Fibroblast of lung (primary cell): ENCODE measurements at regions not wholly inside any gene's neighbourhood (a gene's known extent, or its start where the extent isn't known, plus 50 kb on each side); places are given as distances from the start of the nearest gene placed in this dataset.

ENCODE experiments used
- DNase-seq, 2 donors: peaks; one replicate each; pipeline versions ENCODE4 v3.0.0 to v3.0.0-alpha.2; 2010; ENCODE audit warnings: low read depth in 2 of 2
- H2AFZ ChIP-seq: 2 replicates; pipeline ENCODE4 v1.5.1; 2012; ENCODE audit warnings: low read length, control low read depth, inconsistent platforms
- H3K27ac ChIP-seq: 2 replicates; pipeline ENCODE4 v1.5.1; 2011; ENCODE audit warnings: low read length, control low read depth; ENCODE audit not compliant: insufficient read depth
- H3K27me3 ChIP-seq: 2 replicates; pipeline ENCODE4 v1.5.1; 2011; ENCODE audit warnings: mild to moderate bottlenecking, low read length; ENCODE audit not compliant: control insufficient read depth, insufficient read depth
- H3K36me3 ChIP-seq: 2 replicates; pipeline ENCODE4 v1.5.1; 2011; ENCODE audit warnings: low read length; ENCODE audit not compliant: control insufficient read depth, insufficient read depth
- H3K4me1 ChIP-seq: 2 replicates; pipeline ENCODE4 v1.5.1; 2011; ENCODE audit warnings: low read length; ENCODE audit not compliant: control insufficient read depth, insufficient read depth; ENCODE audit errors: extremely low read depth
- H3K4me2 ChIP-seq: 2 replicates; pipeline ENCODE4 v1.5.1; 2011; ENCODE audit warnings: low read length, control low read depth; ENCODE audit not compliant: insufficient read depth; ENCODE audit errors: extremely low read depth
- H3K4me3 ChIP-seq, 4 experiments: fragments of 200-600 bp in 1 of 4; sonication (generic) in 1 of 4; replicated peaks in 1 of 4; 2 replicates each; pipeline ENCODE4 v1.5.1; 2011 to 2016; ENCODE audit warnings: low read length in 4 of 4, low read depth in 3 of 4, mild to moderate bottlenecking in 3 of 4, control low read depth in 2 of 4, inconsistent platforms in 1 of 4, mixed read lengths in 1 of 4; ENCODE audit not compliant: insufficient read depth in 1 of 4; ENCODE audit errors: control extremely low read depth in 1 of 4
- H3K79me2 ChIP-seq: 2 replicates; pipeline ENCODE4 v1.5.1; 2012; ENCODE audit warnings: mild to moderate bottlenecking, low read length, inconsistent platforms; ENCODE audit not compliant: control insufficient read depth, insufficient read depth
- H3K9ac ChIP-seq: 2 replicates; pipeline ENCODE4 v1.5.1; 2011; ENCODE audit warnings: mild to moderate bottlenecking, low read length, control low read depth; ENCODE audit not compliant: insufficient read depth
- H3K9me3 ChIP-seq: 2 replicates; pipeline ENCODE4 v1.5.1; 2012; ENCODE audit warnings: low read depth, low read length; ENCODE audit not compliant: control insufficient read depth, insufficient read depth
- H4K20me1 ChIP-seq: 2 replicates; pipeline ENCODE4 v1.5.1; 2011; ENCODE audit warnings: low read length; ENCODE audit not compliant: control insufficient read depth, insufficient read depth; ENCODE audit errors: extremely low read depth
- CTCF ChIP-seq, 2 donors: IDR thresholded peaks in 1 of 2; conservative IDR thresholded peaks in 1 of 2; 1 replicate in 1 of 2; 2 replicates in 1 of 2; pipeline ENCODE4 v1.5.1; 2011 to 2012; ENCODE audit warnings: low read length in 2 of 2, control low read depth in 1 of 2, inconsistent platforms in 1 of 2, low read depth in 1 of 2, mild to moderate bottlenecking in 1 of 2
- EZH2 ChIP-seq: IDR thresholded peaks from 2 replicates; pipeline ENCODE4 v1.5.1; 2012; ENCODE audit warnings: low read length, control low read depth, mild to moderate bottlenecking; ENCODE audit errors: missing control alignments

GRCh38 chr12:14275886-14276285 is 89.6 kb upstream of the ATF7IP start:
- Histone ChIP-seq H3K4me1 (no peaks in the 10 kb centered on the region), H3K79me2 (no peaks in the 10 kb centered on the region), H3K4me2 (no peak overlapping the region), H3K36me3 (no peaks in the 10 kb centered on the region), H3K27ac (no peak overlapping the region), H3K27me3 (no peaks in the 10 kb centered on the region), H2AFZ (no peak overlapping the region), H3K4me3 (no peak overlapping the region), H4K20me1 (no peaks in the 10 kb centered on the region), H3K9ac (no peak overlapping the region), H3K9me3 (no peaks in the 10 kb centered on the region)
- DNase-seq: no peak
- TF ChIP-seq EZH2 (no peak), CTCF (conservative IDR thresholded peaks at IDR 0.05 in 1 of 2, IDR thresholded peaks at IDR 0.05 in 1 of 2; ENCODE audit: low read depth in 1 of 2, low read length in 2 of 2) (no peak)

GRCh38 chr12:14278294-14278953 is 87.1 kb upstream of the ATF7IP start:
- H3K79me2 ChIP-seq: no peaks in the 10 kb centered on the region
- H2AFZ ChIP-seq: no peak overlapping the region
- no peak overlapping the region for H3K4me2 ChIP-seq
- H3K4me3 ChIP-seq: no peak overlapping the region
- no peaks in the 10 kb centered on the region for H3K9me3 ChIP-seq
- no peaks in the 10 kb centered on the region for H3K36me3 ChIP-seq
- H3K9ac ChIP-seq: no peak overlapping the region
- DNase-seq: no peak
- TF ChIP-seq CTCF (conservative IDR thresholded peaks at IDR 0.05 in 1 of 2, IDR thresholded peaks at IDR 0.05 in 1 of 2; ENCODE audit: low read depth in 1 of 2, low read length in 2 of 2) (no peak), EZH2 (no peak)
- H3K27me3 ChIP-seq: no peaks in the 10 kb centered on the region
- H3K27ac ChIP-seq: no peak overlapping the region
- no peaks in the 10 kb centered on the region for H3K4me1 ChIP-seq
- H4K20me1 ChIP-seq: no peaks in the 10 kb centered on the region

- Histone ChIP-seq H2AFZ (no peak overlapping the region), H3K4me2 (no peak overlapping the region), H3K27me3 (no peaks in the 10 kb centered on the region), H3K9ac (no peak overlapping the region), H3K79me2 (no peaks in the 10 kb centered on the region), H4K20me1 (no peaks in the 10 kb centered on the region), H3K4me1 (no peaks in the 10 kb centered on the region), H3K9me3 (no peaks in the 10 kb centered on the region), H3K4me3 (no peak overlapping the region), H3K27ac (no peak overlapping the region), H3K36me3 (no peaks in the 10 kb centered on the region)
- TF ChIP-seq CTCF (conservative IDR thresholded peaks at IDR 0.05 in 1 of 2, IDR thresholded peaks at IDR 0.05 in 1 of 2; ENCODE audit: low read depth in 1 of 2, low read length in 2 of 2) (no peak), EZH2 (no peak)
- no peak for DNase-seq
Measured at GRCh38 chr12:14279845-14280244, 85.6 kb upstream of the ATF7IP start.
